OCI-LY7 (cell line): ENCODE measurements at regions not wholly inside any gene's neighbourhood (a gene's known extent, or its start where the extent isn't known, plus 50 kb on each side); places are given as distances from the start of the nearest gene placed in this dataset.

ENCODE experiments used
- BruUV-seq: library from RNA; stranded (reverse); fragments of 400-500 nt; replicated peaks from 2 replicates; lab custom pipeline; 2021; lab: Mats Ljungman, UMichigan
- CTCF ChIA-PET: fragments of 300-600 bp; sonication (Branson Sonifier 250); formaldehyde crosslinking; loops from one replicate; lab custom pipeline; 2022; ENCODE audit warnings: antibody characterized with exemption; ENCODE audit not compliant: unreplicated experiment; lab: Charles Lee
- POLR2A ChIA-PET: fragments of 300-600 bp; sonication (Branson Sonifier 250); formaldehyde crosslinking; loops from one replicate; lab custom pipeline; 2022; ENCODE audit warnings: antibody characterized with exemption; lab: Charles Lee
- DNase-seq: peaks from one replicate; pipeline ENCODE4 v3.0.0-alpha.2; 2015; ENCODE audit warnings: low spot score
- H2AFZ ChIP-seq: fragments of 200-600 bp; sonication (generic), shearing (Covaris generic); 2 replicates; pipeline ENCODE4 v1.6.1; 2014; ENCODE audit warnings: mild to moderate bottlenecking, antibody characterized with exemption, low read length, moderate library complexity
- H3K27ac ChIP-seq: fragments of 200-600 bp; sonication (generic); 2 replicates; pipeline ENCODE4 v1.5.1; 2014; ENCODE audit warnings: mixed run types, low read depth, mild to moderate bottlenecking, moderate library complexity, low read length, inconsistent platforms; ENCODE audit not compliant: poor library complexity, severe bottlenecking
- H3K36me3 ChIP-seq: fragments of 200-600 bp; sonication (generic); 2 replicates; pipeline ENCODE4 v1.6.1; 2014; ENCODE audit warnings: mild to moderate bottlenecking, antibody characterized with exemption, low read length, moderate library complexity, mixed read lengths; ENCODE audit not compliant: insufficient read depth
- H3K4me1 ChIP-seq: fragments of 200-600 bp; sonication (generic); 2 replicates; pipeline ENCODE4 v1.5.1; 2014; ENCODE audit warnings: mild to moderate bottlenecking, low read length; ENCODE audit not compliant: insufficient read depth, poor library complexity, severe bottlenecking
- H3K4me2 ChIP-seq: fragments of 200-600 bp; sonication (generic); 2 replicates; pipeline ENCODE4 v1.6.1; 2014; ENCODE audit warnings: mild to moderate bottlenecking, low read length
- H3K4me3 ChIP-seq: fragments of 200-600 bp; sonication (generic); 2 replicates; pipeline ENCODE4 v1.5.1; 2014; ENCODE audit warnings: mild to moderate bottlenecking, low read depth, low read length; ENCODE audit not compliant: poor library complexity, severe bottlenecking
- H3K79me2 ChIP-seq: fragments of 200-600 bp; sonication (generic); 2 replicates; pipeline ENCODE4 v1.6.1; 2016; ENCODE audit warnings: low read depth, mild to moderate bottlenecking, low read length, moderate library complexity, mixed read lengths; ENCODE audit not compliant: insufficient read depth
- H3K9me2 ChIP-seq: fragments of 200-600 bp; sonication (generic); 2 replicates; pipeline ENCODE4 v1.6.1; 2016; ENCODE audit warnings: mild to moderate bottlenecking, low read length, mixed read lengths; ENCODE audit not compliant: insufficient read depth
- H3K9me3 ChIP-seq: fragments of 200-600 bp; sonication (generic); 2 replicates; pipeline ENCODE4 v1.6.1; 2014; ENCODE audit warnings: mild to moderate bottlenecking, mixed run types, low read length, mixed read lengths
- H4K20me1 ChIP-seq: fragments of 200-600 bp; sonication (generic); 2 replicates; pipeline ENCODE4 v1.6.1; 2014; ENCODE audit warnings: mild to moderate bottlenecking, antibody characterized with exemption, low read length, moderate library complexity, mixed read lengths; ENCODE audit not compliant: insufficient read depth
- CTCF ChIP-seq: fragments of 200-600 bp; sonication (generic); conservative IDR thresholded peaks from 2 replicates; pipeline ENCODE4 v1.5.1; 2014; ENCODE audit warnings: mild to moderate bottlenecking, antibody characterized with exemption, low read length, moderate library complexity, mixed read lengths
- EZH2phosphoT487 ChIP-seq: fragments of 200-600 bp; sonication (generic); IDR thresholded peaks from 2 replicates; pipeline ENCODE4 v1.6.1; 2018; ENCODE audit warnings: low read depth, borderline replicate concordance, mild to moderate bottlenecking, mixed run types, antibody characterized with exemption, low read length, moderate library complexity, mixed read lengths
- intact Hi-C: fragments of 100-400 bp; cut with micrococcal nuclease; formaldehyde crosslinking; loops from one replicate; pipeline ENCODE4 v1.10.0; 2022; ENCODE audit not compliant: unreplicated experiment

GRCh38 chr11:70839851-70840250 is 412.5 kb downstream of the SHANK2 start:
- Histone ChIP-seq H3K4me1 (no peaks in the 10 kb centered on the region), H3K79me2 (no peaks in the 10 kb centered on the region), H3K27ac (no peak overlapping the region), H2AFZ (no peak overlapping the region), H3K9me3 (no peaks in the 10 kb centered on the region), H3K4me2 (no peak overlapping the region), H3K9me2 (no peaks in the 10 kb centered on the region), H3K36me3 (no peaks in the 10 kb centered on the region), H4K20me1 (no peaks in the 10 kb centered on the region), H3K4me3 (no peak overlapping the region)
- BruUV-seq, result no TSS peak
- intact Hi-C loops, result no loop called here
- no peak for DNase-seq
- ChIA-PET POLR2A (no interaction called here), CTCF (no interaction called here)
- TF ChIP-seq EZH2phosphoT487 (no peak), CTCF (no peak)

GRCh38 chr11:70841264-70841663 is 411.1 kb downstream of the SHANK2 start:
- Histone ChIP-seq H4K20me1 (no peaks in the 10 kb centered on the region), H3K4me1 (no peaks in the 10 kb centered on the region), H3K4me3 (no peak overlapping the region), H3K9me3 (no peaks in the 10 kb centered on the region), H3K4me2 (no peak overlapping the region), H3K9me2 (no peaks in the 10 kb centered on the region), H3K27ac (no peak overlapping the region), H3K79me2 (no peaks in the 10 kb centered on the region), H3K36me3 (no peaks in the 10 kb centered on the region), H2AFZ (no peak overlapping the region)
- DNase-seq, result no peak
- ChIA-PET POLR2A (no interaction called here), CTCF (no interaction called here)
- no TSS peak for BruUV-seq
- TF ChIP-seq CTCF (no peak), EZH2phosphoT487 (no peak)
- intact Hi-C loops, result no loop called here

- no peak overlapping the region for H3K27ac ChIP-seq
- no peaks in the 10 kb centered on the region for H3K9me2 ChIP-seq
- POLR2A ChIA-PET, result no interaction called here
- CTCF ChIA-PET, result no interaction called here
- H3K9me3 ChIP-seq, result no peaks in the 10 kb centered on the region
- no peak overlapping the region for H3K4me3 ChIP-seq
- H3K79me2 ChIP-seq, result no peaks in the 10 kb centered on the region
- DNase-seq, result no peak
- intact Hi-C loops, result no loop called here
- H4K20me1 ChIP-seq, result no peaks in the 10 kb centered on the region
- no peak overlapping the region for H2AFZ ChIP-seq
- no peaks in the 10 kb centered on the region for H3K4me1 ChIP-seq
- BruUV-seq, result no TSS peak
- TF ChIP-seq CTCF (no peak), EZH2phosphoT487 (no peak)
- H3K36me3 ChIP-seq, result no peaks in the 10 kb centered on the region
- H3K4me2 ChIP-seq, result no peak overlapping the region
Observed at GRCh38 chr11:70842256-70842655, 410.1 kb downstream of the SHANK2 start.
